ENCODE measurements at regions not wholly inside any gene's neighbourhood (a gene's known extent, or its start where the extent isn't known, plus 50 kb on each side); places are given as distances from the start of the nearest gene placed in this dataset.

GRCh38 chr2:194223218-194223617 lies 1433.8 kb upstream of the SLC39A10 start:
- H3K36me3 ChIP-seq: no peaks in the 10 kb centered on the region
- H3K9me3 ChIP-seq: no peaks in the 10 kb centered on the region
- no peaks in the 10 kb centered on the region for H3K4me1 ChIP-seq (ENCODE audit: control insufficient read depth in 1 of 2, insufficient read depth in 1 of 2, low read depth in 1 of 2, low read length in 1 of 2)
- no peak overlapping the region for H3K4me3 ChIP-seq (ENCODE audit: low read depth in 1 of 2, low read length in 1 of 2)
- H3K27ac ChIP-seq: no peak overlapping the region
- no peaks in the 10 kb centered on the region for H3K27me3 ChIP-seq
- no peak for TF ChIP-seq CTCF (IDR thresholded peaks at IDR 0.05)

- no peak for TF ChIP-seq CTCF (IDR thresholded peaks at IDR 0.05)
- Histone ChIP-seq H3K4me3 (ENCODE audit: low read depth in 1 of 2, low read length in 1 of 2) (no peak overlapping the region), H3K27me3 (no peaks in the 10 kb centered on the region), H3K36me3 (no peaks in the 10 kb centered on the region), H3K27ac (no peak overlapping the region), H3K9me3 (no peaks in the 10 kb centered on the region), H3K4me1 (ENCODE audit: control insufficient read depth in 1 of 2, insufficient read depth in 1 of 2, low read depth in 1 of 2, low read length in 1 of 2) (no peaks in the 10 kb centered on the region)
Measured at GRCh38 chr2:194214192-194214591, 1442.8 kb upstream of the SLC39A10 start.

- no peak for TF ChIP-seq CTCF (IDR thresholded peaks at IDR 0.05)
- no peaks in the 10 kb centered on the region for H3K36me3 ChIP-seq
- H3K4me3 ChIP-seq (ENCODE audit: low read depth in 1 of 2, low read length in 1 of 2): no peak overlapping the region
- no peaks in the 10 kb centered on the region for H3K4me1 ChIP-seq (ENCODE audit: control insufficient read depth in 1 of 2, insufficient read depth in 1 of 2, low read depth in 1 of 2, low read length in 1 of 2)
- H3K9me3 ChIP-seq: no peaks in the 10 kb centered on the region
- H3K27ac ChIP-seq: no peak overlapping the region
- H3K27me3 ChIP-seq: no peaks in the 10 kb centered on the region
Measured at GRCh38 chr2:194205568-194206227, 1451.3 kb upstream of the SLC39A10 start.

GRCh38 chr2:194203898-194204297 lies 1453.1 kb upstream of the SLC39A10 start:
- Histone ChIP-seq H3K9me3 (no peaks in the 10 kb centered on the region), H3K36me3 (no peaks in the 10 kb centered on the region), H3K4me3 (ENCODE audit: low read depth in 1 of 2, low read length in 1 of 2) (no peak overlapping the region), H3K4me1 (ENCODE audit: control insufficient read depth in 1 of 2, insufficient read depth in 1 of 2, low read depth in 1 of 2, low read length in 1 of 2) (no peaks in the 10 kb centered on the region), H3K27ac (no peak overlapping the region), H3K27me3 (no peaks in the 10 kb centered on the region)
- TF ChIP-seq CTCF (IDR thresholded peaks at IDR 0.05): no peak

- H3K36me3 ChIP-seq: no peaks in the 10 kb centered on the region
- no peaks in the 10 kb centered on the region for H3K4me1 ChIP-seq (ENCODE audit: control insufficient read depth in 1 of 2, insufficient read depth in 1 of 2, low read depth in 1 of 2, low read length in 1 of 2)
- H3K9me3 ChIP-seq: no peaks in the 10 kb centered on the region
- no peak for TF ChIP-seq CTCF (IDR thresholded peaks at IDR 0.05)
- no peaks in the 10 kb centered on the region for H3K27me3 ChIP-seq
- H3K27ac ChIP-seq: no peak overlapping the region
- H3K4me3 ChIP-seq (ENCODE audit: low read depth in 1 of 2, low read length in 1 of 2): no peak overlapping the region
Measured at GRCh38 chr2:194182888-194183287, 1474.1 kb upstream of the SLC39A10 start.
